Fibroblast of skin of right quadriceps (primary cell): ENCODE measurements at regions not wholly inside any gene's neighbourhood (a gene's known extent, or its start where the extent isn't known, plus 50 kb on each side); places are given as distances from the start of the nearest gene placed in this dataset.
"Not testable (repeated sequence)": the region's sequence is repeated elsewhere in the genome, so short reads cannot be mapped to it uniquely, and the experiment has no call there.

Source experiments
- DNase-seq: peaks from one replicate; pipeline ENCODE4 v3.0.0-alpha.2; 2013

DNA sequence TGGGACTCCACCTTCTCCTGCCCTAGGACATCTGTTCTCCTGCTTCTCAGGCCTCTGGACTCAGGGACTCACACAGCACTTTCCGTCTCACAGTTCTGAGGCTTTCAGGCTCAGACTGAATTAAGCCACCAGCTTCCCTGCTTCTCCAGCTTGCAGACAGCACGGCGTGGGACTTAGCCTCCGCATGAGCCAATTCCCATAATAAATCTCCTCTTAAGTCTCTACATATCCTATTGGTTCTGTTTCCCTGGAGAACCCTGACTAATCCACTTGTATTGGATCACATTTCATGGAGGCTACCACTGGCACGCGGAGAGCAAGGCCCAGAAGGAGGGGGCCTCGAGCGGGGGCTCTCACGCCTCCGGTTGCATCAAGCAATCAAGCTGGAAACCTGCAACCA lies 1313.6 kb downstream of the TBC1D22A start:
- DNase-seq, result no peak

DNA sequence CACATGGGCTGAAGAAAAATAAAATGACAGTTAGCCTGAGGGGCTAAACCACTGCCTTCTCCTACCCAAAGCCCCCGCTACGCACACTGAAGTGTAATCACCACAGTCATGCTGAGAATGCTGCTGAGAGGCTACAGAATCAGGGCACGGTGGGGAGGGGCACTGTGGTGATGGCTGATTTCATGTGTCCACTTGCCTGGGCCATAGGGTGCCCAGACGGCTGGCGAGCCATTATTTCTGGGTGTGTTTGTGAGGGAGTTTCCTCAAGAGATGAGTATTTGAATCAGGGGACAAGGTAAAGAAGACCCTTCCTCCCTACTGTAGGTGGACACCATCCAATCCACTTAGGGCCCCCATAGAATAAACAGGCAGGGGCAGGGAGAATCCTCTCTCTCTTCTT lies 1313.2 kb downstream of the TBC1D22A start:
- no peak for DNase-seq

DNA sequence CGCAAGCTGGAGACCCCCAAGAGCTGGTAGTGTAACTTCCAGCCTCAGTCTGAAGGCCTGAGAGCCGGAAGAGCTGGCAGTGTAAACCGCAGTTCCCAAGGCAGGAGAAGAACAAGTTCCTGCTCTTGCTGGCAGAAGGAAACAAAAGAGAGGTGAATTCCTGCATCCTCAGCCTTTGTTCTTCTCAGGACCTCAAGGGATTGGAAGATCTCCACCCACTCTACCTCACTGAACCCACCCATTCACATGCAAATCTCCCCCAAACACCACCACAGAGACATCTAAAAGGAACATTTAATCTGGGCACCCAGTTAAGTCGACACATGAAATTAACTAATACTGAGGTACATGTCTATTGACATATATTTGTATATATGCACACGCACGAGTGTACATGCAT lies 1310.3 kb downstream of the TBC1D22A start:
- no peak for DNase-seq

DNA sequence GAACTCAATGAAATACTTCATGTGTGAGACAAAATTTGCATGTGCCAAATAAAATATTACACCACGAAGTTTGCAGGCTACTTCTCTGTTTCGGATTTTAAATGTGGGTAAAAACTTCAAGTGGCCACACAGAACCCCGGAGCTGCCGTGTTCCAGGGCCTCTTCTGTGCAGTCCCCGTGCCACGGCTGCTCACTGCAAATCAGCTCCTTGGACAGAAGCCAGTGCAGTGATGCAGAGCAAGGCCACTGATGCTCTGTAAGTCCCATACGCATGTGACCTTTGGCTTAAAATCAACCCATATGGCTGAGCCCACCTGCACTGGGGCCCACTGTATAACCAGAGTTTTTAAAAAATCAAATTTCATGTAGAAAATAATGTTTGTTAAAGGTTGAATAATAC lies 1309.4 kb downstream of the TBC1D22A start:
- no peak for DNase-seq

DNA sequence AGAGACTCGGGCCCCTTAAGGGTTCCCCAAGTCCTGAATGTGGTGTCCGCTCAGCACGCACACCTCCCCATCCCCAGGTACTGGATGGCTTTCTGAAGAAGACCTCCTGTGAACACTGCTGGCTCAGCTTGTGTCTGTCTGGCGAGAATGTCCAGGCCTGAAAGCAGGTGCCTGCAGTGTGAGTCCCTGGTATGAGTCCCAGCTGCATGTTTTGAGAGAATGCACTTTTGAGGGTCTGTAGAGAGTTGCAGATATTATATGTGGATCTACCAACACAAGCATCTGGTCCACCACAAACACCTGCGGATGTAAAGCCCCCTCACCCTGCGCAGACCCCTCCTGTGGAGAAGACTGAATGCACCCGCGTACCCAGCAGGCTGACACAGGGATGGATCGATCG lies 1308.9 kb downstream of the TBC1D22A start:
- DNase-seq, result no peak

DNA sequence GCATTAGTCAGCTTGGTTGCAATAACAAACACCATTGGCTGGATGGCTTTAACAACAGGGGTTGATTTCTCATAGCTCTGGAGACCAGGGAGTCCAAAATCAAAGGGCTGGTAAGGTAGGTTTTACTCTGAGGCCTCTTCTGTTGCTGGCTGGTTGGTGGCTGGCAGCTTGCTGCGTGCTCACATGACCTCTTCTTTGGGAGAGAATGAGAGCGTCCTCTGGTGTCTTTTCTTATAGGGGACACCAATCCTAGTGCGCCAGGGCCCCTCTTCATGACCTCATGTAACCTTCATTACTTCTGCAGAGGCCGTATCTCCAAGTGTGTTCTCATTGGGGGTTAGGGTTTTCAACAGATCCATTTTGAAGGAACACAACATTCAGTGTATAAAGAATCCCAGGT lies 1308.3 kb downstream of the TBC1D22A start:
- DNase-seq, result no peak

DNA sequence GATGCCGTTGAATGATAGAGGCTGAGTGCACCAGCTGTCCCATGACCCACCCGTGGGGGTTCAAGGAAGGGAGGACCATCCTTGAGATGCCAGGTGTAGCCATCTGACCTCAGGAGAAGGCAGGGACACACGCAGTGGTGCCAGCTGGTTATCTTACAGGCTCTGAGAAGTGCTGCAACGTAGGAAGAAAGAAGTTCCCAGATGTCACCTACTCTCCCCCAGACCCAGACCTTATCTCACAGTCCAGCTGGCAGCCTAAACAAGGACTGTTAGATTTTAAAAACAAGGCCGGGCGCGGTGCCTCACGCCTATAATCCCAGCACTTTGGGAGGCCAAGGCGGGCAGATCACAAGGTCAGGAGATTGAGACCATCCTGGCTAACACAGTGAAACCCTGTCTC lies 1307.6 kb downstream of the TBC1D22A start:
- DNase-seq, result no peak

DNA sequence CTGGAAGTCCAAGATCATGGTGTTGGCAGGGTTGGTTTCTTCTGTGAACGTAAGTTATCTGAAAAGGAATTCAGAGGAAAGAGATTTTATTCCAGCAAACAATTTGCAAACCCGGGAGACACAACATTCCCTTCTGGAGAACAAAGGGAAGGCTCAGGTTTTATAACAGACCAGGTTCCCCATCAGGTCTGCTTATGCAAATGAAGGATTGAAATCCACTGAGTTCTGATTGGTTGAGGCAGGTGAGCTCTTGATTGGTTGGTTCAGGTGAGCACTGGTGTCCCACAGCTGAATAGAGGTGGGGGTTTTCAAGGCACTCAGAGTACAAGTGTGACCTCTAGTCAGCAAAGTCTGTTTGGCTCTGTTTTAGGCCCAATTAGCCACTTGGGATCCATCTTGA lies 1306.8 kb downstream of the TBC1D22A start:
- DNase-seq, result no peak

DNA sequence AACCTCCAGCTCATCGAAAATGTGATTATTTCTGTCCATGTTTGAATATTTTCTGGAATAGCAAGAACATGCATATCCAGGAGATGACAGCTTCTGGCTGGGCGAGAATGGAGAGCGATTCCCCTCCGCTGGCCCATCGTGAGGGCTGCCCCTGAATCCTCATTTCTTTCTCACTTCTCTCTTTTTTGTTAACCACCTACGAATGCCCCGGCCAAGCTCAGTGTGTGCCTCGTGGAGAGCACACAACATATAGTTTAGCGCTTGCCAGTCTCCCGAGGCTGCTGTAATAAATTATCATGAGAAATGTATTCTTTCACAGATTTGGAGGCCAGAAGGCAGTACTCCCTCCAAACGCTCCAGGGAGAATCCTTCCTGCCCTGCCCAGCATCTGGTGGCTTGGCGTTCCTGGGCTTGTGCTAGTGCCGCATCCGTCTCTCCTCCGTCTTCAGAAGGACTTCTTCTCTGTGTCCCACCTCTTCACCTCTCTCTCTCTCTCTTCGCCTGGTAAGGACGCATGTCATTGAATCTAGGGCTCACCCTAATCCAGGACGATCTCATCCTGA lies 1306.0 kb downstream of the TBC1D22A start:
- no peak for DNase-seq

DNA sequence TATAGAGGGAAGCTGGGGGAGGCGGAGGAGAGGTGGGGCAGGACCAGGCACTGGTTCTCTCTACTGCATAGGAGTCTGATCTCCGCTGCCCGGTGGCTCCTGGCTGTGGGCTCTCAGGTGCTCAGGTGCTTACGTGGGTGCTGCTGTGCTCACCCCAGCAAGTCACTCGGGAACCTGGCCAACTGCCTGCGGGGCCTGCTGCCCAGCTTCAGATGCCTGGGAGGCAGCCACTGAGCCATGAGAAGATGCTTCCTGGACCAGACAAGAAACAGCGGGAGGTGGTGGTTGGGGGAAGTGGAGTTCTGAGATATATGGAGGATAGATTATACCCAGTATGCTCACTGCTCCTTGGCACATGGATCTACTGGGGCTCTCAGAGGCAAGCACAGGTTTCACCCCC lies 1303.4 kb downstream of the TBC1D22A start:
- no peak for DNase-seq

DNA sequence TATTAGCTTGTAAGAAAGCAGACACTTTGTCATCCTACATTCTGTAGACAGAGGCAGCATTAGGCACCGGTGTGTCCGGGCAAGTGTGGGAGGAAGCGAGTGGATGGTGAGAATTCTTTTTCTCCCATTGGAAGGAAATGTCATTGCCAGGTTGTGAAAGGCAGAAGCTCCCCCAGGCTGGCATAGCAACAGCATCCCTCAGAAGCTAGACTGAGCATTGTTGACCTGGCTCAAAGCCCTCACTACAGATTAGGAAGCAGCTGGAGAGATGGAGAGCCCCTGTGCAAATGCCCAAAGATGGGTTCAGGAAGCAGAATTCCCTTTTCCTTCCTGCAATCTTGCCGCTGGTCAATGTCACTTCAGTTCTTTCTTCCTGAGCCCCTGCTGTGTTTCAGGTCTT lies 1299.3 kb downstream of the TBC1D22A start:
- no peak for DNase-seq

DNA sequence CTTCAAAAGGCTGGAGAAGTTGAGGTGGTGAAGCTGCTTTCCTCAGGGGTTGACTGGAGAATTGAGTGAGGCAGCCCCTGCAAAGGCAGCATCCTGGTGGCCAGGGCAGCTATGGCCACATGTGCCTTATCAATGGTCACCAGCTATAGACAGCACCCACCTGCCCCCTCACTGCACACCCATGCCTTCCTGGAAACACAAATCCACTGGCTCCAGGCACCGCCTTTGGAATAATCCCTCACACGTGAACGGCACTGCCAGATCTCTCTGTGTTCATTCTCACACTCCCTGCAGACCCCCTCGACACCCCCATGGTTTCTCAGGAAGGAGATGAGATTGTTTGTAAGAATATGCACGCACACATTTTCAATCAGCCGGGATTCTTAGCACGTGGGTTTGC lies 1297.8 kb downstream of the TBC1D22A start:
- DNase-seq, result no peak

DNA sequence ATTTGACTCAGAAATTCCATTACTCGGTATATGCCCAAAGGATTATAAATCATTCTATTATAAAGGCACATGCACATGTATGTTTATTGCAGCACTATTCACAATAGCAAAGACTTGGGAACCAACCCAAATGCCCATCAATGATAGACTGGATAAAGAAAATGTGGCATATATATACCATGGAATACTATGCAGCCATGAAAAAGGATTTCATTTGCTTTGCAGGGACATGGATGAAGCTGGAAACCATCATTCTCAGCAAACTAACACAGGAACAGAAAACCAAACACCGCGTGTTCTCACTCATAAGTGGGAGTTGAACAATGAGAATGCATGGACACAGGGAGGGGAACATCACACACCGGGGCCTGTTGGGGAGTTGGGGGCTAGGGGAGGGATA lies 1297.1 kb downstream of the TBC1D22A start:
- DNase-seq, result not testable (repeated sequence)

DNA sequence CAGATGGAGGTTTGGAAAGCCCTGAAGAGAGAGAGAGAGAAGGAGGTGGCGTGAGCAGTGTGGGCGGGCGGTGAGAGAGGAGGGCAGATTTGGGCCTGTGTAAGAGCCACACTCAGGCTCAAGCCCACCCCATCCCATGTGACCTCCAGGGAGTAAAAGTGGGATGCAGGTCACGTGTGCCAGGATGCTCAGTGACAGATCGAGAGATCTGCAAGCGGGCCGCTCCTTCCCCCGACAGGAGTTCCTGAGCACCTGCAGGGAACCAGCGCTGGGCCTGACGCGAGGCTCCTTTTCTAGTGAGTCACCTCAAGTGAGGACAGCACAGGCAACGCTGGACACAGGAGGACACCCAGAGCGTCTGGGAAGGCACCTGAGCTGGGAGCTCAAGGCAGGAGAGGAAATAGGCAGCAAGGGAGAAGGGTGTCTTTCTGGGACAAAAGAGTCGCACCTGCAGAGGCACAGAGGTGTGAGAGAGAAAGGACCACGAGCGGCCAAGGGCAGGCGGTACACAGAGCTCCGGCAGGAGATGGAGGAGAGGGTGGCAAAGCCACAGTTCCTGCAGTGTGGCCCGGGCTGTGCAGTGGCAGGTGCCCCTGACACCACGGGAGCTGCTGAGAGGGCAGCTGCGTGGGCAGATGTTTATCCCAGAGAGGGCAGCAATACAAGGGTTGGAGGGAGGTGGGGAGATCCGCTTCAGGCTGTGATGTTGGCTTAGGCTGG lies 1294.8 kb downstream of the TBC1D22A start:
- no peak for DNase-seq

DNA sequence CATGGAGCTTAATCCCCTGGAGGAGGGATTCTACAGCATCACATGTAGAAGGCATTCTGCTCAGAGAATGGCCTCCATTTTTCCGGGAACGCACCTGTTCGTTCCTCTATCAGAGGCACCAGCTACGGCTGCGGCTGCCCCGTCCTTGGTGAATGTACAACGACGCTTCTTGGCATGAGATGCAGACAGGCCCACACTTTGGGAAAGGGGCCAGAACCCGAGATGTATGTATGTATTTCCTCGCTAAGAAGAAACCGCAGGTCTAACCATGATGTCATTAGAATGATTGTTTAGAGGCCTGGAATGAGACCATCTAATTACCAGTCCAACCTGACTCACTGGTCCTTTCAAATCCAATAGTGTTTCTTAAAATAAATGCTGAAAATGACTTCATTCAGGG lies 1293.4 kb downstream of the TBC1D22A start:
- DNase-seq, result no peak

DNA sequence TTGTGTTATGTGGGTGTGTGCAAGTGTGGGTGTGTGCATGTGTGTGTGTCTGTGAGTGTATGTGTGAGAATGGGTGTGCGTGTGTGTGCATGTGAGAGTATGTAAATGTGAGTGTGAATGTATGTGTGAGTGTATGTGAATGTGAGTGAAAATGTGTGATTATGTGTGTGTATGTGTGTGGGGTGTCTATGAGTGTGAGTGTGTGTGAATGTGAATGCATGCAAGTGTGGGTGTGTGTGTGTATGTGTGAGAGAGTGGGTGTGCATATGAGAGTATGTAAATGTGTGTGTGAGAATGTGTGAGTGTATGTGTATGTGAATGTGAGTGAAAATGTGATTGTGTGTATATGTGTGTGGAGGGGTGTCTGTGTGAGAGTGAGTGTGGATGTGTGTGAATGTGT lies 1292.7 kb downstream of the TBC1D22A start:
- DNase-seq, result no peak

DNA sequence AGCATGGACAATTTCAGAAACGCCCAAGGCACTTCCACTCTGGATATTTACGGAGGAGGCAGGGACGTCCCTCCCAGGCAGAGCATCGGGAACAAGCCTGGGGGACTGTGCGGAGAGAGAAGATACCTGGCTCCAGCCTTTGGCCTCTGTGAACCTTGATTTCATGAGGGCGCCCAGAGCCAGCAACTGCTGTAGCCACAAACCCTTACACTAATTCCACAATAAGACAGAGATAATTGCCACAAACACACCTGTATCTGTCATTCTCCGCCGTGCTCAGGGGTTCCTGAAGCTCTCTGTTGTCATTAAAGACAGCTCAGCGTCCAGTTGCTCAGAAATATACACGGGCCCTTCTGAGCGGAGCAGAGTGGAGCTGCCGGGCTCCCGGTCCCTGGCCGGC lies 1292.1 kb downstream of the TBC1D22A start:
- no peak for DNase-seq

DNA sequence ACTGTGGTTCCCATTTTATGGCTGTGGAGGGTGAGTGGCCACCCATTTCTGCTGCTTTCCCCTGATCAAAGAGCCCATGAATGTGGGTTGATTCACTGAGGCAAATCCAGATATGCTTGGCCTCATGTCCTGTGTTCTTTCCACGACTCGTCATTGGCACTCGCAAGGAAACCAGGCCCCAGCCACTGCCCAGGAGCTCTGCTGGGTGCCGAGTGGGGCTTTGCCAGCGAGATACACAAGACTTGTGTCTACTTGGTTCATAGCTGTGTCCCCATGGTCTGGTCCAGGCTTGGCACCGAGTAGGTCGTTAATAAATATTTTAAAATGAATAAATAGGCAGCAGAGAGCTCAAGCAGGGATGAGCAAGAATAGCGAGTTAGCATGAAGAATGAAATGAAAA lies 1291.5 kb downstream of the TBC1D22A start:
- DNase-seq, result no peak

DNA sequence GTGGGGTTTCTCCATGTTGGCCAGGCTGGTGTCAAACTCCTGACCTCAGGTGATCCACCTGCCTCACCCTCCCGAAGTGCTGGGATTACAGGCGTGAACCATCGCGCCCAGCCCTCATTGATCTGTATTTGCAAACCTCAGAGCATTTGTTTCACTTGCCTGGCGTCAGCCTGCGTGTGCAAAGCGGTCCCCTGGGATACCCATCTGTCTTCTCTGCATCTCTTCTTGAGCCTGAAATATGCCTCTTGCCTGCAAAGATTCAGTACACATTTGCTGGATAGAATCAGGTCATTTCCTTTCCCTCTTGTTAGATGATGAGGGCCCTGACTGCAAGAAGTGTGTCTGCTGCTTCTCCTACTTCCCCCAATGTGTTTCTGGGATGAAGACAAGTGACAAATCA lies 1291.0 kb downstream of the TBC1D22A start:
- no peak for DNase-seq

DNA sequence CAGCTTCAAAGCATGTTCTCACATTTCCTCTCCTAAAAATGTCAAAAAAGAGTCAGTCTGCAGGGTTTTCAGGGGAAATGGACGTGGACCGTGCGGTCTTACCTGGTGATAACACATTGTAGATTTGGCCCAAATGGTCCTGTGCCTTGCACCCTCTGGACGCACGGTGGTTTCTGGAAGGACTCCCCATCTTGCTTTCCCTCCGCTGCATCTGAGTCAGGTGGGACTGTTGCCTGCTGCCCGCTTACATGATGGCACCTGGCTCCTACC lies 1290.1 kb downstream of the TBC1D22A start:
- no peak for DNase-seq

DNA sequence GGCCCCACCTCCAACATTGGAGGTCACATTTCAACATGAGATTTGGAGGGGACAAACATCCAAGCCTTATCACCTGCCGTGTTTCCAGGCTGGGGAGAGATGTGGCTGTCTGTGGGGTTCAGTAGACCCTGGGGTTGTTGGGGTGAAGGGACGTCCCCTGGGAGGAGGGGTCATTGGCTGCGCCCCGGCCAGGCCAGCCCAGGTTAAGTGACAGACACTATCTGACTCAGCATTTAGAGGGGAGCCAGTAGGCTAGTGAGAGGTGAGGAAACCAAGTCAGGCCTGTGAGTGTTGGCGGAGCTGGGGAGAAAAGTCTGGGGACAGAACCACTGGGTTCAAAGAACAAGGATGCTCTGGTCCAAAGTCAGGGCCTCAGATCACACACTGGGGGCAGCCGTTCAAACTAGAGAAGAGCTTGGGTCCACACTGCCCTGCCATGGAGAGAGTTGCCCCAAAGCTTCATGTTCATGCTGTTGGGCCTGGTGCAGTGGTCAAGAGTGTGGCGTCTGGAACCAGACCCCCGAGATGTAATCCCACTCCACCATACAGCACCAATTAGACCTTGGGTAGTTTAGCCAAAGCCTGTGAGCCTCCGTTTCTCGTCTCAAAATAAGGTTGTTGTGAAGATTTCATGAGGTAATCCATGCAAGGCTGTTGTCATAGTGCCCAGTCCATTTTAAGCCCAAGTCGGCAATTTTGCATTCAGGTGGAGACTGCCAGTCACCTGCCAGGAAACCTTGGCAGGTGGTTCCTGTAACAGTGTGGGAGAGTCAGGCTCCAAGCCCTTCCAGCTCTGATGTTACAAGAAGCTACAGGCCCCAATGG lies 1289.6 kb downstream of the TBC1D22A start:
- no peak for DNase-seq

DNA sequence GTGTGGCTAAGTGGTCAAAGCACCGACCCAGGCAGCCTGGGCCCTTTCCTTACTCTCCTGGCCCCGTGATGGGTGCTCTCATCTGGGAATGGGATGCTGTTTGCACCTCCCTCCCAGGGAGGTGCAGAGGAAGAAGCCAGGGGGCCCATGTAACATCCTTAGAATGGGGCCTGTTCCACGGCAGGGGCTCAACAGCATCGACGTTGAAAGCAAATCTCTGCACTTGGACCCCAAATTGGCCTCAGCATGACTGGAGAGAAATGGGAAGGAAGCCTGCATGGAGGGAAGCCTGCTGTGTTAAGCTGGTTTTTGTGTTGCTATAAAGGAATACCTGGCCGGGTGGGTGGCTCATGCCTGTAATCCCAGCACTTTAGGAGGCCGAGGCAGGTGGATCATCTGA lies 1288.4 kb downstream of the TBC1D22A start:
- DNase-seq, result no peak

DNA sequence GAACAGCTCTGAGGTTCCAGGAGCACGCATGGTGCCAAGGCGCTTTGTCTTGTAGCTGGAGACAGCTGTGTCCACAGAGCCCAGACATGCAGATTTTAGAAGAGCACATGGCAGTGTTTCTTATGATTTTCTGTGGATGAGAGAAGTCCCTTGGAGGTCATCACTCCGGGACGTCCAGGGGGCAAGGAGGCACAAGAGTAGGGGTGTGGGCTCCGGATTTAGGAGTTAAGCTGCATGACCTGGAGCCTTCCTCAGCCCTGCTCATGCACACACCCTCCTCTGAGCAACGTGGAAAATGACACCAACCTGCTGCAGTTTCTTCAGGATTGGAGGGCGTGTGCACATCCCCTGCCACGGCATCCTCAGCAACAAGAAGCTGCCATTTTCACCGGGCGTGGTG lies 1286.7 kb downstream of the TBC1D22A start:
- DNase-seq, result no peak

DNA sequence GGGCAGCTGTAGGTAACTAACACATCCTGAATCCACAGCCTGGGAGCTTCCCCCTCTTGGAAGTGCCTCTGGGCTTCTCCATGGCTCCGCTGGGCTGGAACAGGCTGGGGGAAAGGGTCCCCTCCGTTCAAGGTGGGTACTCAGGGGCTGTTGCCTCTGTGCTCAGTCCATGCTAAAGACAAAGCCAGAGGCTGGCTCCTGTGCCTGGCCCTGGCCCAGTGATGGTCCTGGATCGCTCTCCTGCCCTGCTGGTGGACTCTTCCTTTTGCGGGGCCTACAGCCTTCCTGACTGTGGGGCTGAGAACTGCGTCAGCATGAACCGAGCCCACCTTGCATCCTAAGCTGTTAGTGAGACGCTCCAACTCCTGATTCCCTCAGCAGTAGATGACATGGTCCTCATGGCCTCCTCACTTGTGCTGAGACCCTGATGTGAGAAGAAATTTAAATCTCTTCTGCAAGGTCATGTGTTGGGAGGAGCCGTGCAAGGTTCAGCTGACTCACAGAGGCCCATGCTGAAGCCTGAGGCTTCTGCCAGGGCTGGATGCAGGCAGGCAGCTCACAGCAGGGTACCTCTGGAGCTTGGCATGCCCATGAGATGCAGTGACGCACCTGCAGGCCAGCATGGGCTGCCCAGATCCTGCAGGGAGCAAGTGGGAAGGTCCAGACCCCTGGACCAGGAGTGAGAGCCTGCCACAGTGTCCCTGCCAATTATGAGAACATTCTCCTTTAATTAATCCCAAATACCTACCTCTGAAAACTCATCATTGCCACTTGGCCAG lies 1285.5 kb downstream of the TBC1D22A start:
- no peak for DNase-seq
